Right lobe of liver (tissue), 6 donors: ENCODE measurements at regions not wholly inside any gene's neighbourhood (a gene's known extent, or its start where the extent isn't known, plus 50 kb on each side); places are given as distances from the start of the nearest gene placed in this dataset.

Experiments
- ATAC-seq, 4 donors: fragments of 200-7000 bp; cut with Tn5 transposase; one replicate each; pipeline ENCODE4 v1.9.1; 2020; ENCODE audit warnings: mild to moderate bottlenecking in 4 of 4, moderate library complexity in 4 of 4
- DNase-seq, 3 donors: peaks; one replicate each; pipeline ENCODE4 v3.0.0-alpha.2; 2020
- H3K27ac ChIP-seq, 3 donors: fragments of 200-600 bp; one replicate each; pipeline ENCODE4 v1.8.0; 2022
- H3K27me3 ChIP-seq, 2 donors: fragments of 200-600 bp; one replicate each; pipeline ENCODE4 v1.8.0; 2022
- H3K36me3 ChIP-seq, 4 donors: fragments of 200-600 bp; sonication (generic) in 1 of 4; one replicate each; pipeline versions ENCODE4 v1.5.1 to v1.8.0; 2017 to 2022; ENCODE audit warnings: control low read depth in 1 of 4
- H3K4me1 ChIP-seq, 4 donors: fragments of 200-600 bp; sonication (generic) in 1 of 4; one replicate each; pipeline versions ENCODE4 v1.5.1 to v1.8.0; 2017 to 2022; ENCODE audit warnings: control low read depth in 1 of 4
- H3K4me3 ChIP-seq, 3 donors: fragments of 200-600 bp; one replicate each; pipeline ENCODE4 v1.8.0; 2022
- H3K9me3 ChIP-seq, 4 donors: fragments of 200-600 bp; sonication (generic) in 1 of 4; one replicate each; pipeline versions ENCODE4 v1.5.1 to v1.8.0; 2017 to 2022; ENCODE audit warnings: control low read depth in 1 of 4
- CTCF ChIP-seq, 4 donors: fragments of 200-600 bp in 3 of 4; fragments of 450-650 bp in 1 of 4; IDR thresholded peaks; one replicate each; pipeline versions ENCODE4 v1.5.1 to v1.8.0; 2016 to 2022; ENCODE audit warnings: antibody characterized with exemption in 4 of 4, mild to moderate bottlenecking in 2 of 4
- POLR2A ChIP-seq: fragments of 450-650 bp; IDR thresholded peaks from one replicate; pipeline ENCODE4 v1.6.1; 2017; ENCODE audit warnings: antibody characterized with exemption, mild to moderate bottlenecking
- WGBS: methylation state at CpG from one replicate; pipeline ENCODE4 v1.1.6; 2018; ENCODE audit warnings: low coverage, low lambda C conversion rate; ENCODE audit not compliant: insufficient coverage; ENCODE audit errors: missing lambda C conversion rate; 5-methylcytosine and 5-hydroxymethylcytosine counted together
- intact Hi-C, 2 donors: fragments of 100-400 bp; cut with DNase I; formaldehyde crosslinking; loops; one replicate each; pipeline versions ENCODE4 v1.11.2 to v1.14.1; 2022
- donor health status: DM: no; HTN: yes; CAD: no.
- donor health status: DM: no; HTN: no; CAD: no.
- donor health status: DM: no; HTN: no; CAD: no.
- donor health status: DM: no; HTN: yes; CAD: no.
- donor health status: DM: no; HTN: yes; CAD: no.

- no peak overlapping the region for H3K4me3 ChIP-seq
- TF ChIP-seq POLR2A: no peak
- TF ChIP-seq CTCF (IDR thresholded peaks at IDR 0.05): no peak
- no peaks in the 10 kb centered on the region for H3K4me1 ChIP-seq
- WGBS: 15% methylated on average over 2 of the region's 2 CpGs
- H3K27me3 ChIP-seq: no peaks in the 10 kb centered on the region
- H3K27ac ChIP-seq: no peak overlapping the region
- H3K9me3 ChIP-seq: no peaks in the 10 kb centered on the region
- ATAC-seq (no peak), DNase-seq (no peak)
- intact Hi-C loops: no loop called here
- H3K36me3 ChIP-seq: no peaks in the 10 kb centered on the region
Measured at GRCh38 chr2:78175645-78176044, 653.5 kb upstream of the LRRTM4 start.

GRCh38 chr2:78201064-78201575 is 678.9 kb upstream of the LRRTM4 start:
- H3K4me3 ChIP-seq: no peak overlapping the region
- H3K36me3 ChIP-seq: no peaks in the 10 kb centered on the region
- TF ChIP-seq CTCF (IDR thresholded peaks at IDR 0.05) (no peak), POLR2A (no peak)
- H3K4me1 ChIP-seq: no peaks in the 10 kb centered on the region
- H3K27ac ChIP-seq: no peak overlapping the region
- H3K9me3 ChIP-seq: no peaks in the 10 kb centered on the region
- ATAC-seq (no peak), DNase-seq (no peak)
- intact Hi-C loops: no loop called here
- WGBS: 55% methylated on average over 2 of the region's 2 CpGs
- no peaks in the 10 kb centered on the region for H3K27me3 ChIP-seq

GRCh38 chr2:78202366-78202765 is 680.2 kb upstream of the LRRTM4 start:
- no peak for DNase-seq
- Histone ChIP-seq H3K27me3 (no peaks in the 10 kb centered on the region), H3K27ac (no peak overlapping the region), H3K4me3 (no peak overlapping the region), H3K36me3 (no peaks in the 10 kb centered on the region), H3K9me3 (no peaks in the 10 kb centered on the region), H3K4me1 (no peaks in the 10 kb centered on the region)
- no peak for ATAC-seq
- intact Hi-C loops: no loop called here
- WGBS: 46% methylated on average over 3 of the region's 3 CpGs
- TF ChIP-seq CTCF (IDR thresholded peaks at IDR 0.05): no peak

DNA sequence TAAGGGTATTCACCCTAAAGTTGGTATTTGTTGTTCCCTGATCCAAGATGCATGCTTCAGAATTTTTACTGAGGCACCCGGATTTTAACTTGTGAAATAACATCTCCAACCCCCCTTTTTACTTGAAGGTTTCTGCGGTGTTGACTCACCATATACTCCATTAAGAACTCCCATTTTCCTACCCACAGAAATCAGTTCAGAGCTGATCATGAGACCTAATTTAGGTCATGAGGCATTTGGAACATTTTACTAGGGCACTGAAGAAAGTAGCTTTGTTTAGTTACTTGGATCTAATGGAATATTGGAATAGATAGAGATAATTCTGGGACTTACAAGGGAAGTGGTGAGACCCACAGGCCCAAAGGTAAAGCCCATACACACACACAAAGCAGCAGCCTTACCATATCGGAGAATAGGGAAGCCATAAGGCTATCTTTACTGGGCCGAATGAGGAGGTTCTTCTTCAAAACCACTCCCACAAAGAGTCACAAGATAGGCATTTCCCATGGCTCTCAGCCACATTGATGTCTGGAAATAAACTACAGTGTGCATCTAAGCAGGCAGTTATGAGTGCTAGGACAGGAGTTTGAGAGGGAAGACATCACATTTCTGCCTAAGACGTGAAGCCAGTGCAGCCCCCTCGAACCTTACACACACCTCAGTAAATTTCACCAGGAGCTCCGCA is 681.0 kb upstream of the LRRTM4 start:
- 46% methylated on average over 5 of the region's 7 CpGs for WGBS
- Histone ChIP-seq H3K36me3 (no peaks in the 10 kb centered on the region), H3K9me3 (no peaks in the 10 kb centered on the region), H3K27ac (no peak overlapping the region), H3K4me1 (no peaks in the 10 kb centered on the region), H3K4me3 (no peak overlapping the region), H3K27me3 (no peaks in the 10 kb centered on the region)
- TF ChIP-seq CTCF (IDR thresholded peaks at IDR 0.05): no peak
- no peak for TF ChIP-seq POLR2A
- intact Hi-C loops: no loop called here
- DNase-seq (no peak), ATAC-seq (no peak)
